ENCODE measurements at regions not wholly inside any gene's neighbourhood (a gene's known extent, or its start where the extent isn't known, plus 50 kb on each side); places are given as distances from the start of the nearest gene placed in this dataset.

DNA sequence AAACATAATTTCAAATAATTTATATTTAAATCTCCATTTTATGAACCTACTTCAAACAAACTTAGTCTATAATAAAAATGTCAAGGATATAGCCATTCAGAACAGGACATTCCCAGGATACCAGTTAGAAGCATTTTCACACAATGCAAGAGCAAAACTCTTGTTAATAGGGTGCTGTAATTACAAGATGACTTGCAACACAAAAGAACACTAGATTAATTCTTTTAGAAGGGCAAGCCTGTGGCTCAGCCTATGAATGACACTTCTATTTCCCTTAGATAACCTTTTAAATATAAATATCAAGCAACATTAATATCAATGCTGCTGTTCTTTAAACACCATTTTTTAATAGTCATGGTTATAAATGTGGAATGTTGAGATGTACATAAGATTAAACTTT is 157.9 kb upstream of the SCN7A start:
- TF ChIP-seq POLR2A (IDR thresholded peaks at IDR 0.05; ENCODE audit: low read depth, low read length) (no peak), POLR2AphosphoS5 (IDR thresholded peaks at IDR 0.05; ENCODE audit: low read depth, low read length) (no peak), TAF1 (IDR thresholded peaks at IDR 0.05; ENCODE audit: low read depth, low read length) (no peak), POU2F2 (IDR thresholded peaks at IDR 0.05; ENCODE audit: low read depth, low read length) (no peak), SPI1 (IDR thresholded peaks at IDR 0.05; ENCODE audit: low read depth, low read length) (no peak)

Measured in GM12891 (cell line).